ENCODE measurements at regions not wholly inside any gene's neighbourhood (a gene's known extent, or its start where the extent isn't known, plus 50 kb on each side); places are given as distances from the start of the nearest gene placed in this dataset.

GRCh38 chr1:177593105-177593504, 376.8 kb downstream of the SEC16B start:
- ATAC-seq (replicated peaks in 6 of 8), result no peak
- 0 to 83% (median 66%) methylated on average over 1 to 3 of the region's 3 CpGs for WGBS, 10 experiments
- H3K4me3 ChIP-seq, result no peak overlapping the region
- in situ Hi-C loops (cut with MboI; ENCODE audit: low pct_unique_long_range_greater_than_20kb in 2 of 9, low sequenced_read_pairs in 9 of 9, unreplicated experiment in 9 of 9), result no loop called here
- no peak overlapping the region for H3K27ac ChIP-seq
- peaks cover 28 to 55% of the 10 kb centered on the region in 2 donors for H3K4me1 ChIP-seq (replicated peaks in 1 of 2)

- WGBS, 10 experiments, result 32 to 100% (median 75%) methylated on average over 2 to 4 of the region's 4 CpGs
- H3K27ac ChIP-seq, result no peak overlapping the region
- H3K4me3 ChIP-seq, result no peak overlapping the region
- H3K4me1 ChIP-seq (replicated peaks in 1 of 2), result peaks cover 26 to 52% of the 10 kb centered on the region in 2 donors
- in situ Hi-C loops (cut with MboI; ENCODE audit: low pct_unique_long_range_greater_than_20kb in 2 of 9, low sequenced_read_pairs in 9 of 9, unreplicated experiment in 9 of 9), result no loop called here
- ATAC-seq (replicated peaks in 6 of 8), result no peak
These were observed 377.2 kb downstream of the SEC16B start for GRCh38 chr1:177592624-177593023.

GRCh38 chr1:177591155-177591554, 378.7 kb downstream of the SEC16B start:
- Histone ChIP-seq H3K4me1 (replicated peaks in 1 of 2) (peaks cover 12 to 41% of the 10 kb centered on the region in 2 donors), H3K4me3 (no peak overlapping the region), H3K27ac (no peak overlapping the region)
- ATAC-seq (replicated peaks in 6 of 8), result peak in 1 of 8 experiments; percentile 33
- WGBS, 10 experiments, result 20 to 100% (median 79%) methylated on average over 2 to 11 of the region's 11 CpGs; no CpG with 5 or more reads in 3 of the 10 experiments
- in situ Hi-C loops (cut with MboI; ENCODE audit: low pct_unique_long_range_greater_than_20kb in 2 of 9, low sequenced_read_pairs in 9 of 9, unreplicated experiment in 9 of 9), result no loop called here

GRCh38 chr1:177589166-177589565, 380.7 kb downstream of the SEC16B start:
- in situ Hi-C loops (cut with MboI; ENCODE audit: low pct_unique_long_range_greater_than_20kb in 2 of 9, low sequenced_read_pairs in 9 of 9, unreplicated experiment in 9 of 9), result no loop called here

GRCh38 chr1:177586429-177586828, 383.4 kb downstream of the SEC16B start:
- in situ Hi-C loops (cut with MboI; ENCODE audit: low pct_unique_long_range_greater_than_20kb in 2 of 9, low sequenced_read_pairs in 9 of 9, unreplicated experiment in 9 of 9), result no loop called here
- peaks cover 13 to 25% of the 10 kb centered on the region in 2 donors for H3K4me1 ChIP-seq (replicated peaks in 1 of 2)
- no peak overlapping the region for H3K27ac ChIP-seq
- H3K4me3 ChIP-seq, result no peak overlapping the region
- ATAC-seq (replicated peaks in 6 of 8), result no peak
- 0 to 100% (median 70%) methylated on average over 1 of the region's 1 CpG for whole genome bisulfite sequencing, 10 experiments

More at GRCh38 chr1:177589166-177589565, 380.7 kb downstream of the SEC16B start:
- Histone ChIP-seq H3K4me1 (replicated peaks in 1 of 2) (peaks cover 18 to 39% of the 10 kb centered on the region in 2 donors), H3K27ac (no peak overlapping the region), H3K4me3 (no peak overlapping the region)
- 7 to 83% (median 62%) methylated on average over 1 to 3 of the region's 3 CpGs; no CpG with 5 or more reads in 2 of the 10 experiments for WGBS, 10 experiments
- ATAC-seq (replicated peaks in 6 of 8), result no peak

GRCh38 chr1:177585302-177586220, 384.3 kb downstream of the SEC16B start:
- WGBS, 10 experiments, result 0 to 63% (median 47%) methylated on average over 1 to 3 of the region's 3 CpGs; no CpG with 5 or more reads in 1 of the 10 experiments
- in situ Hi-C loops (cut with MboI; ENCODE audit: low pct_unique_long_range_greater_than_20kb in 2 of 9, low sequenced_read_pairs in 9 of 9, unreplicated experiment in 9 of 9), result no loop called here
- Histone ChIP-seq H3K4me3 (no peak overlapping the region), H3K27ac (peak overlapping the region in 1 of 2 donors; percentile 58), H3K4me1 (replicated peaks in 1 of 2) (peaks cover 13 to 25% of the 10 kb centered on the region in 2 donors)
- peak in 5 of 8 experiments; percentile 84 to 95 (median 91) for ATAC-seq (replicated peaks in 6 of 8)

- ATAC-seq (replicated peaks in 6 of 8), result no peak
- WGBS, 10 experiments, result 0 to 86% (median 72%) methylated on average over 1 to 2 of the region's 2 CpGs; no CpG with 5 or more reads in 3 of the 10 experiments
- in situ Hi-C loops (cut with MboI; ENCODE audit: low pct_unique_long_range_greater_than_20kb in 2 of 9, low sequenced_read_pairs in 9 of 9, unreplicated experiment in 9 of 9), result loop anchor here in 1 of 9 experiments (25.0 kb wide), 1 partner anchor 88 kb away; no protein-coding TSS in a partner anchor
- H3K4me1 ChIP-seq (replicated peaks in 1 of 2), result no peaks in the 10 kb centered on the region
- H3K4me3 ChIP-seq, result no peak overlapping the region
- no peak overlapping the region for H3K27ac ChIP-seq
These were observed 396.0 kb downstream of the SEC16B start for GRCh38 chr1:177573901-177574300.

GRCh38 chr1:177571485-177572076, 398.3 kb downstream of the SEC16B start:
- 8 to 100% (median 83%) methylated on average over 1 to 5 of the region's 5 CpGs; no CpG with 5 or more reads in 2 of the 10 experiments for WGBS, 10 experiments
- no peak for ATAC-seq (replicated peaks in 6 of 8)

GRCh38 chr1:177571076-177571475, 398.8 kb downstream of the SEC16B start:
- Histone ChIP-seq H3K27ac (no peak overlapping the region), H3K4me1 (replicated peaks in 1 of 2) (no peaks in the 10 kb centered on the region), H3K4me3 (no peak overlapping the region)
- 43 to 83% (median 57%) methylated on average over 1 of the region's 1 CpG; no CpG with 5 or more reads in 5 of the 10 experiments for WGBS, 10 experiments
- ATAC-seq (replicated peaks in 6 of 8), result no peak
- in situ Hi-C loops (cut with MboI; ENCODE audit: low pct_unique_long_range_greater_than_20kb in 2 of 9, low sequenced_read_pairs in 9 of 9, unreplicated experiment in 9 of 9), result loop anchor here in 1 of 9 experiments (25.0 kb wide), 1 partner anchor 91 kb away; no protein-coding TSS in a partner anchor

More at GRCh38 chr1:177571485-177572076, 398.3 kb downstream of the SEC16B start:
- no peak overlapping the region for H3K4me3 ChIP-seq
- no peaks in the 10 kb centered on the region for H3K4me1 ChIP-seq (replicated peaks in 1 of 2)
- in situ Hi-C loops (cut with MboI; ENCODE audit: low pct_unique_long_range_greater_than_20kb in 2 of 9, low sequenced_read_pairs in 9 of 9, unreplicated experiment in 9 of 9), result loop anchor here in 1 of 9 experiments (25.0 kb wide), 1 partner anchor 91 kb away; no protein-coding TSS in a partner anchor
- H3K27ac ChIP-seq, result no peak overlapping the region

- 0 to 100% (median 90%) methylated on average over 1 to 3 of the region's 3 CpGs; no CpG with 5 or more reads in 1 of the 10 experiments for whole genome bisulfite sequencing, 10 experiments
- no peak for ATAC-seq (replicated peaks in 6 of 8)
- Histone ChIP-seq H3K27ac (no peak overlapping the region), H3K4me3 (no peak overlapping the region), H3K4me1 (replicated peaks in 1 of 2) (no peaks in the 10 kb centered on the region)
- in situ Hi-C loops (cut with MboI; ENCODE audit: low pct_unique_long_range_greater_than_20kb in 2 of 9, low sequenced_read_pairs in 9 of 9, unreplicated experiment in 9 of 9), result loop anchor here in 1 of 9 experiments (25.0 kb wide), 1 partner anchor 93 kb away; no protein-coding TSS in a partner anchor
These were observed 398.7 kb downstream of the BRINP2 start for GRCh38 chr1:177569476-177569875.

- H3K27ac ChIP-seq, result no peak overlapping the region
- H3K4me1 ChIP-seq (replicated peaks in 1 of 2), result no peaks in the 10 kb centered on the region
- no peak for ATAC-seq (replicated peaks in 6 of 8)
- 0 to 100% (median 77%) methylated on average over 1 to 4 of the region's 4 CpGs; no CpG with 5 or more reads in 1 of the 10 experiments for WGBS, 10 experiments
- in situ Hi-C loops (cut with MboI; ENCODE audit: low pct_unique_long_range_greater_than_20kb in 2 of 9, low sequenced_read_pairs in 9 of 9, unreplicated experiment in 9 of 9), result loop anchor here in 1 of 9 experiments (25.0 kb wide), 1 partner anchor 94 kb away; no protein-coding TSS in a partner anchor
- no peak overlapping the region for H3K4me3 ChIP-seq
These were observed 397.9 kb downstream of the BRINP2 start for GRCh38 chr1:177568622-177569021.

GRCh38 chr1:177567393-177567792, 396.6 kb downstream of the BRINP2 start:
- H3K27ac ChIP-seq, result no peak overlapping the region
- 0 to 100% (median 80%) methylated on average over 1 of the region's 1 CpG; no CpG with 5 or more reads in 3 of the 10 experiments for WGBS, 10 experiments
- no peak overlapping the region for H3K4me3 ChIP-seq
- H3K4me1 ChIP-seq (replicated peaks in 1 of 2), result no peaks in the 10 kb centered on the region
- ATAC-seq (replicated peaks in 6 of 8), result no peak
- in situ Hi-C loops (cut with MboI; ENCODE audit: low pct_unique_long_range_greater_than_20kb in 2 of 9, low sequenced_read_pairs in 9 of 9, unreplicated experiment in 9 of 9), result loop anchor here in 1 of 9 experiments (25.0 kb wide), 1 partner anchor 95 kb away; no protein-coding TSS in a partner anchor

All from motor neuron (in vitro differentiated cells).